Natural killer cell (primary cell): ENCODE measurements at regions not wholly inside any gene's neighbourhood (a gene's known extent, or its start where the extent isn't known, plus 50 kb on each side); places are given as distances from the start of the nearest gene placed in this dataset.

Source experiments
- ATAC-seq, 3 donors: fragments of 150-1000 bp in 2 of 3; fragments of 200-7000 bp in 1 of 3; cut with Tn5 transposase; 1 replicate in 1 of 3; 2 replicates in 2 of 3; pipeline ENCODE4 v1.10.0; 2021; ENCODE audit warnings: mild to moderate bottlenecking in 2 of 3, moderate library complexity in 2 of 3
- DNase-seq, 2 donors: peaks; one replicate each; pipeline versions ENCODE4 v3.0.0 to v3.0.0-alpha.2; 2013 to 2021; ENCODE audit warnings: mixed read lengths in 1 of 2
- H3K27ac ChIP-seq: one replicate; pipeline ENCODE4 v1.5.1; 2013; ENCODE audit warnings: mild to moderate bottlenecking, low read length
- H3K27me3 ChIP-seq: one replicate; pipeline ENCODE4 v1.6.1; 2013; ENCODE audit warnings: low read length; ENCODE audit not compliant: control insufficient read depth, insufficient read depth
- H3K36me3 ChIP-seq: one replicate; pipeline ENCODE4 v1.6.1; 2013; ENCODE audit warnings: low read length; ENCODE audit not compliant: control insufficient read depth, insufficient read depth
- H3K4me1 ChIP-seq: one replicate; pipeline ENCODE4 v1.6.1; 2013; ENCODE audit warnings: low read length; ENCODE audit not compliant: control insufficient read depth, insufficient read depth
- H3K4me3 ChIP-seq: one replicate; pipeline ENCODE4 v1.5.1; 2013; ENCODE audit warnings: low read length
- H3K9me3 ChIP-seq: one replicate; pipeline ENCODE4 v1.6.1; 2013; ENCODE audit warnings: low read length; ENCODE audit not compliant: control insufficient read depth, insufficient read depth
- H3K27ac Mint-ChIP-seq, 2 donors: one replicate each; pipeline ENCODE4 v1.8.0; 2022; ENCODE audit warnings: mild to moderate bottlenecking in 2 of 2, mixed read lengths in 2 of 2, moderate library complexity in 1 of 2
- H3K27me3 Mint-ChIP-seq, 2 donors: one replicate each; pipeline ENCODE4 v1.8.0; 2022; ENCODE audit warnings: low read depth in 2 of 2, mixed read lengths in 2 of 2
- H3K36me3 Mint-ChIP-seq: one replicate; pipeline ENCODE4 v1.8.0; 2022; ENCODE audit warnings: mixed read lengths
- H3K4me1 Mint-ChIP-seq, 2 donors: one replicate each; pipeline ENCODE4 v1.8.0; 2022; ENCODE audit warnings: mixed read lengths in 2 of 2
- H3K4me3 Mint-ChIP-seq: one replicate; pipeline ENCODE4 v1.8.0; 2022; ENCODE audit warnings: mild to moderate bottlenecking, moderate library complexity, mixed read lengths
- H3K9me3 Mint-ChIP-seq, 2 donors: one replicate each; pipeline ENCODE4 v1.8.0; 2022; ENCODE audit warnings: mixed read lengths in 2 of 2
- CTCF ChIP-seq: fragments of 200-600 bp; IDR thresholded peaks from one replicate; pipeline ENCODE4 v1.8.0; 2022; ENCODE audit warnings: antibody characterized with exemption
- WGBS: methylation state at CpG from one replicate; pipeline ENCODE4 v1.1.7; 2013; ENCODE audit warnings: missing lambda C conversion rate; ENCODE audit not compliant: insufficient coverage; 5-methylcytosine and 5-hydroxymethylcytosine counted together
- intact Hi-C: fragments of 100-400 bp; cut with micrococcal nuclease; formaldehyde crosslinking; loops from one replicate; pipeline ENCODE4 v1.14.2; 2022

GRCh38 chr9:82410866-82411265, 422.3 kb downstream of the SPATA31D1 start:
- H3K4me1 Mint-ChIP-seq, result no peaks in the 10 kb centered on the region

GRCh38 chr9:82412586-82413305, 424.2 kb downstream of the SPATA31D1 start:
- ATAC-seq, result no peak
- TF ChIP-seq CTCF, result no peak
- WGBS, result 68% methylated on average over 2 of the region's 2 CpGs

More at GRCh38 chr9:82410866-82411265, 422.3 kb downstream of the SPATA31D1 start:
- Histone ChIP-seq H3K4me3 (no peak overlapping the region), H3K4me1 (no peaks in the 10 kb centered on the region), H3K27ac (no peak overlapping the region), H3K36me3 (no peaks in the 10 kb centered on the region), H3K9me3 (peaks cover 2% of the 10 kb centered on the region), H3K27me3 (no peaks in the 10 kb centered on the region)
- no peak overlapping the region for H3K27ac Mint-ChIP-seq
- TF ChIP-seq CTCF, result no peak
- peaks cover 15% of the 10 kb centered on the region for H3K36me3 Mint-ChIP-seq
- no peak for ATAC-seq
- intact Hi-C loops, result no loop called here
- peaks cover 9 to 10% of the 10 kb centered on the region in 2 donors for H3K9me3 Mint-ChIP-seq
- no peak for DNase-seq
- no peaks in the 10 kb centered on the region for H3K27me3 Mint-ChIP-seq
- no peak overlapping the region for H3K4me3 Mint-ChIP-seq

GRCh38 chr9:82417501-82417900, 428.9 kb downstream of the SPATA31D1 start:
- no peaks in the 10 kb centered on the region for H3K9me3 ChIP-seq
- no peak for DNase-seq
- WGBS, result 89% methylated on average over 2 of the region's 2 CpGs
- H3K27me3 ChIP-seq, result no peaks in the 10 kb centered on the region
- H3K36me3 ChIP-seq, result no peaks in the 10 kb centered on the region
- no peaks in the 10 kb centered on the region for H3K4me1 Mint-ChIP-seq
- H3K9me3 Mint-ChIP-seq, result peaks cover 13 to 14% of the 10 kb centered on the region in 2 donors
- no peak overlapping the region for H3K27ac ChIP-seq
- H3K4me3 ChIP-seq, result no peak overlapping the region
- H3K4me3 Mint-ChIP-seq, result no peak overlapping the region
- H3K27me3 Mint-ChIP-seq, result no peaks in the 10 kb centered on the region
- H3K27ac Mint-ChIP-seq, result no peak overlapping the region
- no peak for TF ChIP-seq CTCF
- intact Hi-C loops, result no loop called here
- no peak for ATAC-seq
- H3K4me1 ChIP-seq, result no peaks in the 10 kb centered on the region
- H3K36me3 Mint-ChIP-seq, result peaks cover 8% of the 10 kb centered on the region

More at GRCh38 chr9:82412586-82413305, 424.2 kb downstream of the SPATA31D1 start:
- Histone ChIP-seq H3K27ac (no peak overlapping the region), H3K36me3 (no peaks in the 10 kb centered on the region), H3K27me3 (no peaks in the 10 kb centered on the region), H3K4me3 (no peak overlapping the region), H3K9me3 (no peaks in the 10 kb centered on the region), H3K4me1 (no peaks in the 10 kb centered on the region)
- Mint-ChIP-seq H3K4me1 (no peaks in the 10 kb centered on the region), H3K27me3 (no peaks in the 10 kb centered on the region), H3K36me3 (peaks cover 8% of the 10 kb centered on the region), H3K27ac (no peak overlapping the region), H3K9me3 (peaks cover 11 to 15% of the 10 kb centered on the region in 2 donors), H3K4me3 (no peak overlapping the region)
- intact Hi-C loops, result no loop called here
- no peak for DNase-seq

GRCh38 chr9:82418334-82418733, 429.8 kb downstream of the SPATA31D1 start:
- ATAC-seq, result no peak
- no peak overlapping the region for H3K27ac Mint-ChIP-seq
- Histone ChIP-seq H3K27me3 (no peaks in the 10 kb centered on the region), H3K4me1 (no peaks in the 10 kb centered on the region), H3K27ac (no peak overlapping the region), H3K9me3 (no peaks in the 10 kb centered on the region), H3K4me3 (no peak overlapping the region), H3K36me3 (no peaks in the 10 kb centered on the region)
- intact Hi-C loops, result no loop called here
- TF ChIP-seq CTCF, result no peak
- H3K36me3 Mint-ChIP-seq, result peaks cover 8% of the 10 kb centered on the region
- no peaks in the 10 kb centered on the region for H3K27me3 Mint-ChIP-seq
- no peak for DNase-seq
- peaks cover 14 to 15% of the 10 kb centered on the region in 2 donors for H3K9me3 Mint-ChIP-seq
- H3K4me3 Mint-ChIP-seq, result no peak overlapping the region
- WGBS, result 18% methylated on average over 5 of the region's 6 CpGs
- no peaks in the 10 kb centered on the region for H3K4me1 Mint-ChIP-seq
